Fibroblast of mammary gland (primary cell): ENCODE measurements at regions not wholly inside any gene's neighbourhood (a gene's known extent, or its start where the extent isn't known, plus 50 kb on each side); places are given as distances from the start of the nearest gene placed in this dataset.

Experiments used
- DNase-seq: peaks from one replicate; pipeline ENCODE4 v3.0.0-alpha.2; 2010; ENCODE audit warnings: low read depth
- H3K4me3 ChIP-seq: 2 replicates; pipeline ENCODE4 v1.5.1; 2011; ENCODE audit warnings: low read depth, mild to moderate bottlenecking, low read length, moderate library complexity; ENCODE audit not compliant: control insufficient read depth
- TF ChIP-seq, protein P1 (sequence below): conservative IDR thresholded peaks from 2 replicates; pipeline ENCODE4 v1.5.1; 2011; ENCODE audit warnings: low read depth, low read length, inconsistent platforms; ENCODE audit not compliant: control insufficient read depth, insufficient read depth

DNA sequence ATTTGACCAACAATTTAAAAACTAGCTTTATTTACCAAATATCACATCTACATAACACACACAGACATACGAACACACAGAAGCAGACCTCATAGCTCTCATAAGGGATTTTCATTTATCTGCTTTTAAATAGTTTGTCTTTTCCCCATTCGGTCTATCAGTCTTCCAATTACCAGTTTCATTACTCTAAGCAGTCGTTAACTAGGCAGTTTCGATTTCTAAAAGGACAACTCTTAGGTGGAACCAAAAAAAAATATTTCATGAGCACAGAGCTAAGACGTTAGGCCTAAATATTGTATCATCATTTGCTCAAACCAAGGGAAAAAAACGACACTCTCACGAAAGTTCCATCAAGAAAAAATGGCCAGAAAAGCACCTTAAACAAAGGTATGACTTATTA is 228.4 kb downstream of the SPANXN1 start:
- no peak overlapping the region for H3K4me3 ChIP-seq
- DNase-seq, result no peak
- TF ChIP-seq, protein P1, sequence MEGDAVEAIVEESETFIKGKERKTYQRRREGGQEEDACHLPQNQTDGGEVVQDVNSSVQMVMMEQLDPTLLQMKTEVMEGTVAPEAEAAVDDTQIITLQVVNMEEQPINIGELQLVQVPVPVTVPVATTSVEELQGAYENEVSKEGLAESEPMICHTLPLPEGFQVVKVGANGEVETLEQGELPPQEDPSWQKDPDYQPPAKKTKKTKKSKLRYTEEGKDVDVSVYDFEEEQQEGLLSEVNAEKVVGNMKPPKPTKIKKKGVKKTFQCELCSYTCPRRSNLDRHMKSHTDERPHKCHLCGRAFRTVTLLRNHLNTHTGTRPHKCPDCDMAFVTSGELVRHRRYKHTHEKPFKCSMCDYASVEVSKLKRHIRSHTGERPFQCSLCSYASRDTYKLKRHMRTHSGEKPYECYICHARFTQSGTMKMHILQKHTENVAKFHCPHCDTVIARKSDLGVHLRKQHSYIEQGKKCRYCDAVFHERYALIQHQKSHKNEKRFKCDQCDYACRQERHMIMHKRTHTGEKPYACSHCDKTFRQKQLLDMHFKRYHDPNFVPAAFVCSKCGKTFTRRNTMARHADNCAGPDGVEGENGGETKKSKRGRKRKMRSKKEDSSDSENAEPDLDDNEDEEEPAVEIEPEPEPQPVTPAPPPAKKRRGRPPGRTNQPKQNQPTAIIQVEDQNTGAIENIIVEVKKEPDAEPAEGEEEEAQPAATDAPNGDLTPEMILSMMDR, result no peak

DNA sequence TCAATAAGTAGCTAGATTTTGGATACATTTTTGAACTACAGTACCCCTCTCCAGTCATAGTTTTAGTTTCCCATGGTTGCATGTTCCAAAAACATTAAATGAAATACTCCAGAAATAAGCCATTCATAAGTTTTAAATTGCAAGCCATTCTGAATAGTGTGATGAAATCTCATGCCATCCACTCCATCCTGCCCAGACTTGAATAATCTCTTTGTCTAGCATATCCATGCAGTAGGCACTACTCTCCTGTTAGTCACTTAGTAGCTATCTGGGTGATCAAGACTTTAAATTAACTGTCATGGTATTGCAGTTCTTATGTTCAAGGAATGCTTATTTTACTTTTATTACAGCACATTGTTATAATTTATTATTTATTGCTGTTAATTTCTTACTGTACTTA is 237.4 kb downstream of the SPANXN1 start:
- DNase-seq, result no peak
- H3K4me3 ChIP-seq, result no peak overlapping the region
- TF ChIP-seq, protein P1, result no peak

DNA sequence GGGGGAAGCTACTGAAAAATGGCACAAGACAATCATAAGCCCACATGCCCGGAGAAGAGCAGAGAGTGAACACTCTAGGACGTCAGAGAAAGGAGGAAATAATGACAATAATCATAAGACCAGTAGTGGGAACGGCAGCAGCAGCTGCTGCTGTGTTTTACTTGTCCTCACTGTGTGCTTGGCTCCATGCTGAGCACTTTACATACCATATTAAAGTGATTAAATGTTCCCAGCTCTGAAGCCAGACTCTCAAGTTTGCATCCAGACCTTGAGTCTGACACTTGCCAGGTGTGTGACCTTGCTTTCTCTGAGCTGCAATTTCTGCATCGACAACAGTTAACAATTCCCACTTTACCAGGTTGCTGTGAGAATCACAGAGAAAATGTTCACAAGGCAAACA is 255.4 kb downstream of the SPANXN1 start:
- DNase-seq, result no peak
- no peak overlapping the region for H3K4me3 ChIP-seq
- TF ChIP-seq, protein P1, result no peak

DNA sequence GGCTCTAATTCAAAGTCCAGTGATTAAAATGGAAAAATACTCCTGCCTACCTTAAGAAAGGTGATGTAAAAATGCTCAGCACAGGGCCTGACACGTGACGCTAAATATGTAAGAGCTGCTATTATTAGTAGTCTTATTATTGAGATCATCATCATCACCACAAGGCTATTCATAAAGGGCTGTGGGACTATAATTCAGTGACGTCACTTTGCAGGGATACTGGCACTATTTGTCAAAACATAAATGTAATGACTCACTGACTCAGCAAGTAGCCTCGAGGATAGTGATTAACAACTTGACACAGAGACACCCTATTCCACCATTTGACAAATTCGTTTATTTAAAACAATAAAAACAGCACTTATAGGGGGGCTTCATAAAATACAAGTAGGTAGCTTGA is 258.9 kb downstream of the SPANXN1 start:
- TF ChIP-seq, protein P1, result no peak
- DNase-seq, result no peak
- no peak overlapping the region for H3K4me3 ChIP-seq

DNA sequence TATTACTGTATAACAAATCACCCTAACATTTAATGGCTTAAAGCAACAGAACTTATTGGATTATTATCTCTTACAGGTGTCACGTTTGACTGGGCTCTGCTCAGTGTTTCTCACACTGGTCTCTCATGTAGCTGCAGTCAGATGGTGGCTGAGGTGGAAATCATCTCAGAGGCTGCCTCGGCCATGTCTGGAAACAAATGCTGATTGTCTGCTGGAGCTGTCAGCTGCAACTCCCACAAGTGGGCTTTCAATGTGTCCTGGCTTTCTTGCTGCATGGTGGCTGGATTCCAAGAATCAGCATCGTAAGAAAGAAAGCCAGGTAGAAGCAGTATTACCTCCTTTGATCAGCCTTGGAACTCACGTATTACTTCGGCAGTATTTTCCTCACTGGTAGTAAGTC is 277.6 kb downstream of the SPANXN1 start:
- TF ChIP-seq, protein P1, result no peak
- no peak for DNase-seq
- no peak overlapping the region for H3K4me3 ChIP-seq

DNA sequence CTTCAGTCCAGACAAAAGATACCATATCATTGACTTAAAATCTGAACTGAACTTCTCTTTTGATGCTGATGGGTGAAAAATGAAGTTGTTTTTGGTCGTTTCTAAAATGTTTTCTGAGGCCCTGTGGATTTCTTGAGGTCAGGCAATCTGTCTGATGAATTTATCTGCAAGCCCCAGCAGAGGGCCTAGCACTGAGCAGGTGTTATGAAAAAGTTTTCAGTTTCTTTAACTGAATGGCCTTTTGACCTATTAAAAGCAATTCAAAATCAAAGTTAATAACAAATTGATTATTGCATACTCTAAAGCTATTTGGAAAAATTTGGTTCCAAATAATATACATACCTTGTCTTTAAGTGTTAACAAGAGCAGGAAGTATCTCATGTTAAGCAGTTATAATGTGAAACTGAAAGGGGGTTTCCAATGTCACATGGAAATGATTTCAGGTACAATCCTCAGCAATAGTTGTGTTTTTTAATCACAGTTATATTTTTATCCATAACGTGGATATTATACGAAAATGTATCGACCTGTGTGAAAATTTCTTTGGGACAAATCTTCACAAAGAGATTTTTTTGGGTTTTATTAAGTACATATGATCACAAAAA is 285.0 kb downstream of the SPANXN1 start:
- no peak for DNase-seq
- no peak overlapping the region for H3K4me3 ChIP-seq
- TF ChIP-seq, protein P1, result no peak

DNA sequence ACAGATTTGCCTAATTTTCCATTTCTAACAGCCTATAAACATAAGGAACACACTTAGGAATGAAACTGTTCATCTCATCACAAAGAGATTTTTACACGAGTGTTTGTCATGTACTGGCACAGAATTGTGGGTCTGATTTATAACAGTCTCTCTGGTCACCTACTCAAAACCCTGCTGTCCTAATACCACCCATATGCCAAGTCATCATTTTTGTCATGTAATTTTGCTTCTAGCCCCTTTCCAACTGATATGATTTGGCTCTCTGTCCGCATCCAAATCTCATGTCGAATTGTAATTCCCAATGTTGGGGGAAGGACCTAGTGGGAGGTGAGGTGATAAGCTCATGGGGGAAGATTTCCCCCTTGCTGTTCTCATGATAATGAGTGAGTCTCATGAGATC is 284.1 kb upstream of the SLITRK2 start:
- H3K4me3 ChIP-seq, result no peak overlapping the region
- TF ChIP-seq, protein P1, result no peak
- no peak for DNase-seq
